Thyroid gland (tissue), 4 donors: ENCODE measurements at regions not wholly inside any gene's neighbourhood (a gene's known extent, or its start where the extent isn't known, plus 50 kb on each side); places are given as distances from the start of the nearest gene placed in this dataset.

Experiments
- POLR2A ChIP-seq, 2 donors: fragments of 450-650 bp; IDR thresholded peaks; one replicate each; pipeline ENCODE4 v1.6.1; 2017; ENCODE audit warnings: antibody characterized with exemption in 2 of 2, mild to moderate bottlenecking in 2 of 2, moderate library complexity in 1 of 2
- TF ChIP-seq, protein P1 (sequence below), 6 experiments: fragments of 200-600 bp in 3 of 6; fragments of 450-650 bp in 3 of 6; sonication (generic) in 3 of 6; IDR thresholded peaks; one replicate each; pipeline ENCODE4 v1.5.1; 2016 to 2019; ENCODE audit warnings: antibody characterized with exemption in 6 of 6, mild to moderate bottlenecking in 2 of 6, inconsistent platforms in 1 of 6, moderate library complexity in 1 of 6

DNA sequence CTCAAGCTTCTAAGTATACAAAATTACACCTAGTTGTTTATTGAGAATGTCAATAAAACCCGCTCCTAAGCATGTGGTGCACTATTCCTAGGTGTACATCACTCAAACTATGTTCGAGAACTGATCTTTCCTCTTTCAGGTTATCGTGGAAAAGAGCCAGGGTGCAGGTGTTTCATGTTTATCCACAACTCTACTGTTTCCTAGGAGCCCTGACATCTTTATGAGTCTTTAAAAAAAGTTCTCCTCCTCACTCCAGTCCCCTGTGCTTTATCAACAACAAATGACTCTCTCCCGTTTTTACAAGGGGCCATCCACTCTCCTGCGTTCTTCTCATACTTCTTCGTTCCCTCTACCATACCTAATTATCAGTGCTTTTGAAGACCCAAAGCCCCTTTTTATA, 78.8 kb upstream of the NFIL3 start:
- TF ChIP-seq, protein P1, sequence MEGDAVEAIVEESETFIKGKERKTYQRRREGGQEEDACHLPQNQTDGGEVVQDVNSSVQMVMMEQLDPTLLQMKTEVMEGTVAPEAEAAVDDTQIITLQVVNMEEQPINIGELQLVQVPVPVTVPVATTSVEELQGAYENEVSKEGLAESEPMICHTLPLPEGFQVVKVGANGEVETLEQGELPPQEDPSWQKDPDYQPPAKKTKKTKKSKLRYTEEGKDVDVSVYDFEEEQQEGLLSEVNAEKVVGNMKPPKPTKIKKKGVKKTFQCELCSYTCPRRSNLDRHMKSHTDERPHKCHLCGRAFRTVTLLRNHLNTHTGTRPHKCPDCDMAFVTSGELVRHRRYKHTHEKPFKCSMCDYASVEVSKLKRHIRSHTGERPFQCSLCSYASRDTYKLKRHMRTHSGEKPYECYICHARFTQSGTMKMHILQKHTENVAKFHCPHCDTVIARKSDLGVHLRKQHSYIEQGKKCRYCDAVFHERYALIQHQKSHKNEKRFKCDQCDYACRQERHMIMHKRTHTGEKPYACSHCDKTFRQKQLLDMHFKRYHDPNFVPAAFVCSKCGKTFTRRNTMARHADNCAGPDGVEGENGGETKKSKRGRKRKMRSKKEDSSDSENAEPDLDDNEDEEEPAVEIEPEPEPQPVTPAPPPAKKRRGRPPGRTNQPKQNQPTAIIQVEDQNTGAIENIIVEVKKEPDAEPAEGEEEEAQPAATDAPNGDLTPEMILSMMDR (IDR thresholded peaks at IDR 0.05): no peak
- TF ChIP-seq POLR2A (IDR thresholded peaks at IDR 0.05): no peak
